IPS-NIHi7 (cell line): ENCODE measurements at regions not wholly inside any gene's neighbourhood (a gene's known extent, or its start where the extent isn't known, plus 50 kb on each side); places are given as distances from the start of the nearest gene placed in this dataset.

Source experiments
- DNase-seq: peaks from one replicate; pipeline ENCODE4 v3.0.0; 2012; ENCODE audit warnings: mixed read lengths; ENCODE audit errors: extremely low spot score

DNA sequence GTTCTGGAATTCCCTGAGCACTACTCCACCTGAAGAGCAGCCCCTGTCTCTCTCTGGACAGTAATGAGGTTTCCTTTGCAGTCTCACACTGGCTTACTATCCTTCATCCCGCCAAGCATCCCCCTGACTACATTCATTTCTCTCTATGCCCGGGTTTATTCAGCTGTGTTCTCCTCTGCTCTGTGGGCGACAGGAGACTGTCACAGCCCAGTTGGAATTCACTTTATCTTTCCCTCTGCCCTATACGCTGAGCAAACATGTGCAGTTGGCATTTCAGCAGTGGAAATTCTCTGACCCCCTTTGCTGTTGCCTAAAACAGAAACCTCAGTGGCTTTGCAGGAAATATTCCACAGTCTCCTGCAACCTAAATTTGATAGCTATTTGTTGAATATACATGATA lies 83.5 kb upstream of the MAX start:
- no peak for DNase-seq

DNA sequence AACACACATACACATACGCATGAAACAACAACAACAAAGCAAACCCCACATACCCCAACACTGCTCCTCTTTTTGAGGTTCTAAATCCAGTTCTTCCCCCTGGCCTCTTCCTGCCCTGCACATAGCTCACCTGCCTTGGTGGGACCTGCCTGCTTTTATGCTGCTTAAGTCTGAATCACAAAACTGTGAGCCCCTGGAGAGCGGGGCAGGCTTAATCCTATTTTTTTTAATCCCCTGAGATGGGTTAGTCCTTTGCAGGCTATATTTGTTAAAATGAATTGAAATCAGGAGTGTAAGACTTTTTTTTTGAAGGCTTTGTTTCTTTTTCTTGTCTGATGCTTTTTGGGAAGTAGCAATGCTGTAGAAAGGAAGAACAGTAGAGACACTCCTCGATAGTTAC lies 84.6 kb upstream of the MAX start:
- no peak for DNase-seq

DNA sequence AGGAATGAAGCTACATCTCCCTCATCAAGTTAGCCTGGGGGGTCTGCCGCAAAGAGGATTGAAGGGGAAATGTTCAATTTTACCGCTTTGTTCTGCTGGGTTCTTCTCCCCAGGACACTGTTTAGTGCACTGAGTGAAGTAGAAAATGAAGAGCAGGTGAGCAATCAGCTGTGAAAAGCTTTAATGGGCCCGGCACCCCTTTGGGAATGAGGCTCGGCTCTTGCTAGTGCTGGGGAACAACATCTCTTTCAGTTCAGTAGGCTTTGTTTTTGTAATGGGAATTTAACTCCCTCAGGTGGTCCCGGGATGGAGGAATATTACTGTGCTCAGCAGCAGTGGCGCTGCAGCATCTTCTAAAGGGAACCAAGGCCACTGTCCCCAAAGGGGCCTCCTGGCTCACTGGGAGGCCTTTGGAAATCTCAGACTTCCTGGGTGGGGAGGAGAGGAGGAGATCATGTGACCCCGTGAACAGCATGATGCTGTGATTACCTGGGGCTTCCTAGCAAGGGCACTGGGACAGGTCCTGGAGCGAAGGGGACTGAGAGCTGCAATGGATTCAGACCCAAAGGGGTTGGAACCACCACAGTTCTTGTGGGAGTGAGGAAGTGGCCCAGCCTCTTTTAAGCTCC lies 85.2 kb upstream of the MAX start:
- DNase-seq = peak; percentile 64

DNA sequence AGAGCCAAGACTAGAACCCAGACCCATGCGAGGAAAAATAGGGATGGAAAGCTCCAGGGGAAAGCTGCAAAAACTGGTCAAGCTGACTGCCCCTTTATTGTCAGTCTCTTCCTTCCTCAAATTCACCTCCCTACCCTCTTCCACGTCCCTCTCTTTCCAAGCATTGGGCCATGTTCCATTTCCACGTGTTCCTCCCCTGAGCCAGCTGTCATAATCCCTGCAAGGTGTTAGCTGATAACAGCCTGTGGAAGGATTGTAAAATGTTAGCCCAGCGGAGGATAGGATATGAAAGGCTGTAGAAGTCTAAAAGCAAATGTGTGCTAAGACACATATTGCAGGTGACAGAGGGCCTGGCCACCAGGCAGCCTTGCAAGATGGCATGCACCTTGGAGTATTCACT lies 88.0 kb upstream of the MAX start:
- no peak for DNase-seq

DNA sequence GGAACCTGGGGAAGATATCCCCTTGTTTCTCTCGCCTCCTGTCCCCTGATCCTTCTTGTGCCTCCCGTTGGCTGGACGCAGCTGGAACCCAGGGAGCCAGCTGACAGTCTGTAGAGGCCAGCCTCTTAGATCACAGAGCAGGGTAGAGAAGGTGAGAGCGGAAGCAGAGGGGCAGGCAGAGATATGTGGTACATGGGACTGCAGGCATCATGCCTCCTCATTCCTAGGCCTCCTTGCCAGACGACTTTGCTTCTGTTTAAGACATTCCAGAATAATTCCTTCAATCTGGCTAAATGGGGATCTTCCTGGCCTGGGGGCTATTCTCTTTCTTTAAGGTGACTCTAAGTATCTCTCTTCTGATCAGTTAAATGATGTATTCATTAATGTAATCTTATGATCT lies 89.4 kb upstream of the MAX start:
- DNase-seq = no peak

DNA sequence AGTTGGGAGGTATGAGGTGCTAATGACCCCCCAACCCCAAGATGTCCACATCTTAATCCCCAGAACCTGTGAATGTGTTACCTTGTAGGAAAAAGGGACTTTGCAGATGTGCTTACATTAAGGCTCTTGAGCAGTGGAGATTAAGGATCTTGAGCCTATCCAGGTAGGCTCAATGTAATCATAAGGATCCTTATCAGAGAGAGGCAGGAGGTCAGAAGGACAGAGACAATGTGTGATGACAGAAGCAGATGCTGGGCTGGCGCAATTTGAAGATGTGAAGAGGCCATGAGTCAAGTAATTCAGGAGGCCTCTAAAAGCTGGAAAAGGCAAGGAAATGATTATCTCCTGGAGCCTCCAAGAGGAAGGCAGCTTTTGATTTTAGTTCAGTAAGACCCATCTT lies 90.4 kb upstream of the MAX start:
- DNase-seq = no peak

DNA sequence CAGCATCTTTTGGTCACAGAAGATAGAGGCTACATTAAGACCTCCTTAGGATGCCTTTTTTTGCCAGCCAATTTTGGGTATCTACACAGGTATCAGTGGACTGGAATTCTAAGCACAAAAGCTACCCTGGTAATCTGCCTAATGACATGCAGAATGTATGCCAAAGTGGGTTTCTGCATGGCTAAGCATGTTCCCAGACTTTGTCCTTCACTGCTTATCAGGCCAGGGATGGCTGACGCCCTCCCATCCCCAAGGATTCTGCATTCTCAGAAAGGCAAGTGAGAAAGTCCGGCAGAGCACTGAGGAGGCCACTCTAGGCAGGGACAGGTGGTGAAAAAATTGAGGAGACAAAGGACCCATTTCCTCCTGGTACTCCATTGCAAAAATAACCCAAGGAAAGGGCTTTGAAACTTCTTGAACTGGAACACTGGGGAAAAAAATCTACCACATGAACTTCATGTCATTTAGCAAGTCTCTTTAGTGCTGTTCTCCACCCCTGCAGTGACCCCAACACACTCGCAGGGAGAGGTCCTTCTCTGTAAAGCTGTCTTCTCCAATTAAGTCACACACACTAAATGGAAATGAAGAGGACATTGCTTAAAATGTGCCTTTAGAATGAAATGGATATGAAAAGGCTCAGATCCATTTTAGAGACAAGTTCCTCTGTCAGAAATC lies 91.7 kb upstream of the MAX start:
- no peak for DNase-seq

DNA sequence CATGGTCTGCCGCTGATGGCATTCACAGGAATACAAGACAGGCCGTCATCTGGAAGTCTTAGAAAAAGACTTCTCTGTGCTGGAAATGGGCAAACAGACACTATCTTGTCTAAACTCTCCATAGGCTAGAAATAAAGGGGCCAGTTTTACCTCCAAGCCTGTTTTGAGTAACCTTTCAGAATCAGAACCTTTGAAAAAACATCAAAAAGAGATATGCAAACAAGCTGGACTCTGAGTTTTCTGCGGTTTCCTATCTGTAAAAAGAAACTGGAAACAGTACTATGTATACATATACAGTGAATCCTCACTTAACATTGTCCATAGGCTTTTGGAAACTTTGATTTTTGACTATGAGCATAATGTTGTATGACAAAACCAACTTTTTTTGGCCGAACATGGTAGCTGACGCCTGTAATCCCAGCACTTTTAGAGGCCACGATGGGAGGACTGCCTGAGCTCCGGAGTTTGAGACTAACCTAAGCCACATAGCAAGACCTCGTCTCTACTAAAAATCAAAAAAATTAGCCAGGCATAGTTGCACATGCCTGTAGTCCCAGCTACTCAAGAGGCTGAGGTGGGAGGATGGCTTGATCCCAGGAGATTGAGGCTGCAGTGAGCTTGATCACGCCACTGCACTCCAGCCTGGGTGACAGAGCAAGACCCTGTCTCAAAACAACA lies 92.9 kb upstream of the MAX start:
- DNase-seq = no peak

DNA sequence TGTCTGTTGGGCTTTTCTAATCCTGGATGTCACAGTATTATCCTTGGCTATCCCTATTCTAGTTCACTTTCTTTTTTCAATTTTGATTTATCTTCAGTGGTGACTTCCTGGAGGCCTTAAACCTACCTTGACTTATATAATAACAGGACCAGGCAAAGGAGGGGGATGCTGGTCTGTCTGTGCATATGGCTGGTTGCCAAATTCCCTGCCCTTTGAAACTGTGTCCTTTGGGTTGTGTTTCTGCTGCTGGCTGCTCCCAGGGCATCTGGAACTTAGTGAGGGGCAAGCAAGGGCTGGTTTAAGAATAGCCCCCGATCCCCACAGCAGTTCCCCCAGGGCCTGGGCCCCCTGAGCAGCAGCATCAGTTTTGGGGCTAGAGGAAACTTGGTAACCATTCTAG lies 96.0 kb upstream of the MAX start:
- DNase-seq = no peak

DNA sequence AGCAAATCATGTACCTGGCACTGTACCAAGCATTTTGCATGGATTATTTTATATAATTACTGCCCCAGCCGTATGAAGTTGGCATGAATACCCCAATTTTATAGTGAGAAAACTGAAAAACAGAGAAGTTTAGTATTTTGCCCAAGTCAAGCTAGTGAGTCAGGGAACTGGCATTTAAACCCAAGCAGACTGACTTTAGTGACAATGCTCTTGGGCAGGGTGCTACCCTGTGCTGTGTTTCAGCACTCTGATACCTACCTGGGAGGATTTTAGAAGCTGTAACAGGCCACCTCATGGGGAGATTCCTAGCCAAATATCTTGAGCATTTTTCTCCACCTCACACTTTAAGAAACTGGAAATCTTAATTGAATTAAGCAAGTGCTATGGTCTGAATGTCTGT lies 98.1 kb upstream of the MAX start:
- DNase-seq = no peak

DNA sequence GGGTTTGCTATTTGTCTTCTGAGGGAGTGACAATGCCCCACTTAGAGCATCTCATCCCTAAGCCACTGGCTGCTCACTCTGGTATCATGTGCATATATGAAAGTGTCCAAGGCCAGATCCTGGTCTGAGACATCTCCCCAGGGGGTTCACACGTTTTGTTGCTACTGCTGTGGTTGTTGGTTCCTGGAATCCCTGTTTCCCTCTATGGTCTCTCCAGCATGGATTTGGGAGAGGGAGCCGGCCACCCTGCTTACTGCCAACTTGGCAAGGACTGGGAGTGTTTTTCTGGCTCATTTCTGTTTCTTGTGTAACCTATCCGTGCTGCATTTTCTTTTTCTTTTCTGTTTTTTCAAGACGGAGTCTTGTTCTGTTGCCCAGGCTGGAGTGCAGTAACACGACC lies 101.3 kb upstream of the MAX start:
- DNase-seq = no peak

DNA sequence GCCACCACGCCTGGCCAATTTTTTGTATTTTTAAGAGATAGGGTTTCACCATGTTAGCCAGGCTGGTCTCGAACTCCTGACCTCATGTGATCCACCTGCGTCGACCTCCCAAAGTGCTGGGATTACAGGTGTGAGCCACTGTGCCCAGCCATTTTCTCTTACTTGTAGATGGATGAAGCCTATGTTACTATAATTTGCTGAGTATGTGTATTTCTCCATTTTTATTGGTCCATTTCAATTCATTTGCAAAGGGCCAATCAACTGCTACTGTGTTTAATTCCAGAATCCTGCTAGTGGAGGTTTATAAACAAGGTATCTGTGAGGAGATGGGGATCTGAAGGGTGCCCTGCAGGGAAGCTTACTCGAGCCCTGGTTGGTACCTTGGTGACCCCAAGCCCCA lies 101.7 kb upstream of the MAX start:
- DNase-seq = no peak

DNA sequence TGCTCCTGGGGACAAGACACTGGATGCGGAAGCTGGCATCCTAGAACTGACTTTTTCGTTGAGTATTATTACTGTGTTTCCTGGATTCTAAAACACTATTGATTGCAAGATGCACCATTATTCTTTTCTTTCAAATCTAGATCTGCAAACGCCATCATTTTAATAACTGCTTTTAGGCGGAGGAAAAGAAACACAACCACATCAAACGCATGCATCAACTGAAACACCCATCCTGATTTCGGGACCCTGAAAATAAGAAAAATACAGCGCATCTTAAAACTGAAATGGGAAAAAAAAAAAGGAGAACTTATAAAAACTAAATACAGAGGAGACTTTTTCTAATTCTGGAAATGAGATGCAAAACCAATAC lies 103.7 kb upstream of the MAX start:
- DNase-seq = no peak

DNA sequence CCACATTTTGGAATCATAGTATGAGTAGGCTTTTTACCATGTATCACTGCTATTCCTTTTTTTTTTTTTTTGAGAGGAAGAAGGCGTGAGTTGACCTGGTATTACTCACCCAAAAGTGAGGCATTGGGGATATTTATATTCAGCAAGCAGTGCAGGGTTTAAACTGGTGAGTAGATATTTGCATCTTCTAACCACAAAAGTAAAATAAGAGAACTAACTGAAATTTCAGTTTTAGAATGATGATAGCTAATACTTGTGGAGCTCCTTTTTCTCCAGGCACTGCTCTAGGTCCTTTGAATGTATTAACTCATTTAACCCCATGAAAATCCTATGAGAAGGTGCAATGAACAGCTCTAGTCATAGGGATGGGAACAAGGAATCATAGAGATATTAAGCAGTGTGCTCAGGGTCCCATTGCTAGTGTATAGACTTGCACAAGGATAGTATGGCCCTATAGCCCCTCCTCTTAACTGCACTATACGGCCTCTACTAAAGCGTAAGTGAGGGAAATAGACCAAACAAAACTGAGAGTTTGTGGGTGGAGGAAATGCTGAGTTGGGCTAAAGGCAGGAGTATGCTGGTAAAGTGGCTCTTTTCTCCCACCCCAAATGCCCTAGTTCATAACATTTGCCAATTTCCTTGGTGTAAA lies 104.3 kb upstream of the MAX start:
- no peak for DNase-seq

DNA sequence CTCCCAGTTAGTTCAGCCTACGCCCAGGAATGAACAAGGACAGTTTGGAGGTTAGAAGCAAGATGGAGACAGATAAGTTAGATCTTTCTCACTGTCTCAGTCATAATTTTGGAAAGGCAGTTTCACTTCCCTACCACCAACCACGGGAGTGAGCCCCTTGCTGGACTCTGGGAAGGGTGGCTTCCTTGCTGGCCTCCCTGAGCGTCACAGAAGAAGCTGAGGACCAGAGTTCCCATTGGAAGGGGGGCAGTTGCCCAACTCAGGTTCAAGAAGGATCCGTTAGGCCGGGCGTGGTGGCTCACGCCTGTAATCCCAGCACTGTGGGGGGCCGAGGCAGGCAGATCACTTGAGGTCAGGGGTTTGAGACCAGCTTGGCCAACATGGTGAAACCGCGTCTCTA lies 106.2 kb upstream of the MAX start:
- no peak for DNase-seq

DNA sequence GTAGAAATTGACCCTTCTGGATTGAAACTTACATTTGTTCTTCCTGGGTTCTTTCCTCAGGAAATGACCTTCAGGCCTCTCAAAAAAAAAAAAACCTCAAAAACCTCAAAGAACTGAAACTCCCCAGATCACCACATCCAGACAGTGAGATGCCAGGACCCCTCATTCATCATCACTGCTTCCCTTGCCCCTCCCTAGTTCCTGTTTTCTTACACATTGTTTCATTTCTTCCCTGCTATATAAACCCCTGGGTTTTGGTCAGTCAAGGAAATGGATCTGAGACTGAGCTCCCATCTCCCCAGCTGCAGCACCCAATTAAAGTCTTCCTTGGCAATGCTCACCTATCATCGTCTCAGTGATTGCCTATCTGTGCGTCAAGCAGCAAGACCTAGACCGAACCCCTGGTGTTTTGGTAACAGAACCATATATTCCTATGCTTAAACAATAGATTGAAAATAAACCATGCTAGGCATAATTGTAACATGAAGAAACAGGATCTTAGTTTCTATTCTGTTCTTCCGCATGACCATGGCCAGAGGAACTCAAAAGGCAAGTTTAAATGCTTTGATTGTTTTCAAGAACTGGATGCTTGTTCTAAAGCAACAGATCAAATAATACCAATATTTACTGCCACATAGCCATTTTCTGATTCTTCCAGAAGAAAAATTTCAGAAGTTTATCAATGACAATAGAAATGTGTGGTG lies 108.0 kb upstream of the MAX start:
- no peak for DNase-seq

DNA sequence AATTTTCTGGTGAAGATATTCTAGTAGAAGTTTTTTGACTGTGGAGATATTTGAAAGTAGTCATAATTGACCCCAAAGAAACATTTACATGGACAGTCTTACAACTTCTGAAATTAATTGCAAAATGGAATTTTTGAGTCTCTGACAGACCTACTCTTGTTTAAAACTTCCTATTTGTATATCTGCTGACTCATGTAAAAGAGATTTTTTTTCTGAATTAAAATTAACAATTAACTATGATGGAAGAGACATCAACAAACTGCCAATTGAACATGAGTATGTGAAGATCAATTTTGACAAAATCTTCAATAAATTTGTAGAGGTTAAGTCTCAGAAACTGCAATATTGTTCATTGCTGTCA lies 108.5 kb upstream of the MAX start:
- no peak for DNase-seq

DNA sequence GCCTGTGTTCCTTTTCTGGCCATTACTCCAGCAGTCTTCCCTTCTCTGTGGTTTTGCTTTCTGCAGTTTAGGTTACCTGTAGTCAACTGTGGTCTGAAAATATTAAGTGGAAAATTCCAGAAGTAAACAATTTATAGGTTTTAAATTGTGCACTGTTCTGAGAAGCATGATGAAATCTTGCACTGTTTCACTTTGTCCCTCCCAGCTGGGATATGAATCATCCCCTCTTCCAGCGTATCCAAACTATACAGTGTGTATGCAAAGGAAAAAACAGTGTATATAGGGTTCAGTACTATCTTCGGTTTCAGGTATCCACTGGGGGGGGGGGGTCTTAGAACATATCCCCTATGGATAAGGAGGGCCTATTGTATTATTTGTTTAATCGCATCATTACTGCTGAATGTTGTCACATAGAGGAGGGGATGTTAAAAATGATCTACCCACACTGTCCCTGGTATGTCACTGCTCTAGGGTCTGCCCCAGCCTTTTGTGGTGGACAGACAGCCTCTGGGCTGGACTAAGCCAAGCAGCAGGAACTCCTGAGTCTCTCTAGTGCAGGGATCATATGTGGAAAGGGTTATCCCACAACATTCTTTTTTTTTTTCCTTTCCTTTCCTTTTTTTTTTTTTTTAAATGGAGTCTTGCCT lies 109.1 kb upstream of the MAX start:
- DNase-seq = no peak

DNA sequence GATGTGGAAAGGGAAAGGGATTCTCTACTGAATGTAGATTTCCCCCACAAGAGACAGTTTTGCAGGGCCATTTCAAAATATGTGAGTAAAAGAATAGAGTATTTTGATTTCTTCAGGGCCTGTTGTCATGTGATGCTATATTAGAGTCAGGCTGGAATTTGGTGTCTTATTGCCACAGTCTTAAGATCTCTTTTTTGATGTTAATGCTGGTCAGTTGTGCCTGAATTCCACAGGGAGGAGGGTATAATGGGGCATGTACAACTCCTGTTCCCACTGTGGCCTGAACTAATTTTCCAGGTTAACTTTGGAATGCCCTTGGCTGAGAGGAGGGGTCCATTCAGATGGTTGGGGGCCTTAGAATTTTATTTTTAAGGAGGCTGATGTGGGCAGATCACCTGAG lies 111.0 kb upstream of the MAX start:
- no peak for DNase-seq

DNA sequence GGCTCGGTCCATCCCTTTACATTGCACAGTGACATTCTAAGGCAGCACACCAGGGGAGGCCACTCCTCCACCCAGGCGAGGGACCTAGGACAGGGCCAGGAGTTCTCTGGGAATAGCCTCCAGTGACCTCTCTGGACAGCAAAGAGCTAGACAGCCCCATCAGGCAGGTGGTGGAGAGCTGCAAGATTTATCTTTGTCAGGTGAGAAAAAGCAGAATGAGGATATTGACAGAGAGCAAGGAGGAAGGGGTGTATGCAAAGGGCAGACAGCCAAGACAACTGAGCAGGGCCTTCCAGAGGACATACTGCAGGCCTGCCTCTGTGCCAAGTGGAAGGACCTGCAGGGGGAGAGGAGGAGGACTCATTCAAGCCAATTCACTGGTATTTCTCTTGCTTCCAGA lies 112.4 kb upstream of the MAX start:
- DNase-seq = no peak

DNA sequence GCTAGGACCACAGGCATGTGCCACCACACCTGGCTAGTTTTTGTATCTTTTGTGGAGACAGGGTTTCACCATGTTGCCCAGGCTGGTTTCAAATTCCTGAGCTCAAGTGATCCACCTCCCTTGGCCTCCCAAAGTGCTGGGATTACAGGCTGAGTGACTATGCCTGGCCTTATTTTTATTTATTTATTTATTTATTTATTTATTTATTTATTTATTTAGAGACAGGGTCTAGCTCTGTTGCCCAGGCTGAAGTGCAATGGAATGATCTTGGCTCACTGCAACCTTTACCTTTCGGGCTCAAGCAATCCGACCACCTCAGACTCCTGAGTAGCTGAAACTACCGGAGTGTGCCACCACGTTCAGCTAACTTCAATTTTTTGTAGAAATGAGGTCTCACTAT lies 117.0 kb upstream of the MAX start:
- DNase-seq = no peak

DNA sequence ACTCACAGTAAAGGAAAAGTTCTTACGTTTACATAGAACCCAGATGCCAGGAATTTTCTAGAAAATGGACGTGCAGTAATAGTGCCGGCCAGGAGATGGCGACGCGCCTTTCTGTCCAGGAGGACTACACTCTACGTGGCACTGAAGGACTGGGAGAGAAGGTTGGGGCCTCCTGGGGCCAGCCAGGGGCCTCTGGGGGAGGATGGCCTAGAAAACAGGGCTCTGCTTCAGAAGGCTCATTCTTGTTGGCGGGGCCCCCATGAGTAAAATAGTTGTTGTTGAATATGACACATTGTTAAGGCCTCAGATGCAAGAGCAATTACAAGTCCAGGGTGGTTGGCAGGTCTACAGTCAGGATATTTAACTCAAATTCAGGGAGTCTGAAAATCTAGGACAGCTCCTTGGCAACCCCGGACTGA lies 120.1 kb upstream of the MAX start:
- peak; percentile 76 for DNase-seq
